Endothelial cell of umbilical vein (primary cell): ENCODE measurements at regions not wholly inside any gene's neighbourhood (a gene's known extent, or its start where the extent isn't known, plus 50 kb on each side); places are given as distances from the start of the nearest gene placed in this dataset.

ENCODE experiments used
- BruUV-seq: library from RNA; stranded (reverse); fragments of 400-500 nt; replicated peaks from 2 replicates; lab custom pipeline; 2021; lab: Mats Ljungman, UMichigan
- CTCF ChIA-PET: fragments of 300-600, 350-600 bp; sonication (Branson Sonifier 250); formaldehyde crosslinking; loops from one replicate; lab custom pipeline; 2021; ENCODE audit warnings: antibody characterized with exemption, inconsistent platforms; lab: Charles Lee
- POLR2A ChIA-PET: fragments of 300-600, 350-600 bp; sonication (Branson Sonifier 250); formaldehyde crosslinking; loops from one replicate; lab custom pipeline; 2021; ENCODE audit warnings: antibody characterized with exemption, inconsistent platforms; lab: Charles Lee
- DNase-seq: peaks from one replicate; pipeline ENCODE4 v3.0.0-alpha.2; 2011; ENCODE audit warnings: low read depth, low spot score
- FAIRE-seq: peaks from 2 replicates; lab custom pipeline; 2011; peaks lifted over from hg19 to GRCh38; lab: Jason Lieb, UNC
- H2AFZ ChIP-seq: 2 replicates; pipeline ENCODE4 v1.6.0; 2012; ENCODE audit warnings: low read depth, low read length, control low read depth, inconsistent platforms
- H3K27ac ChIP-seq: 2 replicates; pipeline ENCODE4 v1.5.1; 2011; ENCODE audit warnings: low read depth, mild to moderate bottlenecking, control low read depth, low read length, moderate library complexity; ENCODE audit not compliant: insufficient read depth
- H3K27me3 ChIP-seq, 2 experiments: 2 replicates each; pipeline versions ENCODE4 v1.6.0 to v1.6.1; 2011; ENCODE audit warnings: low read length in 2 of 2, mixed read lengths in 1 of 2; ENCODE audit not compliant: control insufficient read depth in 2 of 2, insufficient read depth in 2 of 2
- H3K36me3 ChIP-seq, 2 experiments: 2 replicates in 1 of 2; 3 replicates in 1 of 2; pipeline ENCODE4 v1.5.1; 2011; ENCODE audit warnings: low read length in 2 of 2, mild to moderate bottlenecking in 1 of 2, moderate library complexity in 1 of 2; ENCODE audit not compliant: control insufficient read depth in 2 of 2, insufficient read depth in 2 of 2; ENCODE audit errors: extremely low read depth in 1 of 2
- H3K4me1 ChIP-seq: 3 replicates; pipeline ENCODE4 v1.5.1; 2011; ENCODE audit warnings: mild to moderate bottlenecking, low read length; ENCODE audit not compliant: control insufficient read depth, insufficient read depth; ENCODE audit errors: extremely low read depth
- H3K4me2 ChIP-seq: 2 replicates; pipeline ENCODE4 v1.6.1; 2011; ENCODE audit warnings: low read length, control low read depth, mixed read lengths; ENCODE audit not compliant: insufficient read depth
- H3K4me3 ChIP-seq, 3 experiments: fragments of 200-600 bp in 1 of 3; sonication (generic), shearing (Covaris generic) in 1 of 3; replicated peaks in 1 of 3; 2 replicates each; pipeline ENCODE4 v1.5.1; 2011 to 2016; ENCODE audit warnings: control low read depth in 3 of 3, low read length in 3 of 3, mild to moderate bottlenecking in 2 of 3, inconsistent platforms in 1 of 3, low read depth in 1 of 3, moderate library complexity in 1 of 3; ENCODE audit not compliant: insufficient read depth in 1 of 3
- H3K79me2 ChIP-seq: 2 replicates; pipeline ENCODE4 v1.6.0; 2012; ENCODE audit warnings: low read length, inconsistent platforms; ENCODE audit not compliant: control insufficient read depth, insufficient read depth
- H3K9ac ChIP-seq: replicated peaks from 2 replicates; pipeline ENCODE3; 2011; ENCODE audit warnings: low read length, control low read depth; ENCODE audit not compliant: insufficient read depth; ENCODE audit errors: extremely low read depth
- H3K9me1 ChIP-seq: replicated peaks from 3 replicates; pipeline ENCODE4 v1.6.0; 2011; ENCODE audit warnings: mild to moderate bottlenecking, low read length; ENCODE audit not compliant: control insufficient read depth, insufficient read depth; ENCODE audit errors: extremely low read depth
- H3K9me3 ChIP-seq: replicated peaks from 2 replicates; pipeline ENCODE4 v1.5.1; 2012; ENCODE audit warnings: low read length, inconsistent platforms; ENCODE audit not compliant: control insufficient read depth, insufficient read depth
- H4K20me1 ChIP-seq: replicated peaks from 2 replicates; pipeline ENCODE3; 2011; ENCODE audit warnings: mild to moderate bottlenecking, low read length; ENCODE audit not compliant: control insufficient read depth, insufficient read depth; ENCODE audit errors: extremely low read depth
- EZH2 ChIP-seq: IDR thresholded peaks from 2 replicates; pipeline ENCODE4 v1.6.1; 2012; ENCODE audit warnings: borderline replicate concordance, low read depth, mild to moderate bottlenecking, moderate library complexity, low read length, inconsistent platforms; ENCODE audit not compliant: severe bottlenecking
- FOS ChIP-seq: IDR thresholded peaks from 2 replicates; pipeline ENCODE4 v1.6.1; 2011; ENCODE audit warnings: mild to moderate bottlenecking, low read length, moderate library complexity, borderline replicate concordance; ENCODE audit not compliant: insufficient read depth
- GATA2 ChIP-seq: IDR thresholded peaks from 2 replicates; pipeline ENCODE4 v1.7.0; 2011; ENCODE audit warnings: low read depth, mild to moderate bottlenecking, moderate library complexity, mixed read lengths, low read length; ENCODE audit not compliant: insufficient read length, insufficient read depth
- JUN ChIP-seq: IDR thresholded peaks from 2 replicates; pipeline ENCODE4 v1.6.1; 2011; ENCODE audit warnings: borderline replicate concordance, low read depth; ENCODE audit not compliant: insufficient read length, insufficient read depth
- MYC ChIP-seq: IDR thresholded peaks from one replicate; pipeline ENCODE4 v1.6.1; 2011; ENCODE audit warnings: mild to moderate bottlenecking, low read depth, low read length
- POLR2A ChIP-seq: IDR thresholded peaks from 2 replicates; pipeline ENCODE4 v1.6.1; 2012; ENCODE audit warnings: low read depth, mild to moderate bottlenecking, control low read depth, low read length
- POLR2AphosphoS5 ChIP-seq: IDR thresholded peaks from 2 replicates; pipeline ENCODE4 v1.6.1; 2012; ENCODE audit warnings: low read depth, mild to moderate bottlenecking, control low read depth, low read length, moderate library complexity; ENCODE audit not compliant: insufficient read depth
- dilution Hi-C: fragments of 300-500 bp; cut with MboI; formaldehyde crosslinking; loops from one replicate; pipeline ENCODE4 v1.15.0; 2019; ENCODE audit warnings: low sequenced_read_pairs; ENCODE audit not compliant: extremely low pct_ligation_motif_present
- intact Hi-C: fragments of 100-400 bp; cut with micrococcal nuclease; formaldehyde crosslinking; loops from one replicate; pipeline ENCODE4 v1.10.0; 2022
- TF ChIP-seq, protein P1 (sequence below), 2 donors: IDR thresholded peaks; 1 replicate in 1 of 2; 2 replicates in 1 of 2; pipeline ENCODE4 v1.5.1; 2011; ENCODE audit warnings: low read length in 2 of 2, mild to moderate bottlenecking in 2 of 2, moderate library complexity in 2 of 2, control low read depth in 1 of 2, inconsistent platforms in 1 of 2, low read depth in 1 of 2; ENCODE audit not compliant: insufficient read depth in 1 of 2; ENCODE audit errors: extremely low read depth in 1 of 2
- TF ChIP-seq, protein P2 (sequence below): IDR thresholded peaks from 2 replicates; pipeline ENCODE4 v1.6.1; 2011; ENCODE audit not compliant: insufficient read depth, insufficient read length

DNA sequence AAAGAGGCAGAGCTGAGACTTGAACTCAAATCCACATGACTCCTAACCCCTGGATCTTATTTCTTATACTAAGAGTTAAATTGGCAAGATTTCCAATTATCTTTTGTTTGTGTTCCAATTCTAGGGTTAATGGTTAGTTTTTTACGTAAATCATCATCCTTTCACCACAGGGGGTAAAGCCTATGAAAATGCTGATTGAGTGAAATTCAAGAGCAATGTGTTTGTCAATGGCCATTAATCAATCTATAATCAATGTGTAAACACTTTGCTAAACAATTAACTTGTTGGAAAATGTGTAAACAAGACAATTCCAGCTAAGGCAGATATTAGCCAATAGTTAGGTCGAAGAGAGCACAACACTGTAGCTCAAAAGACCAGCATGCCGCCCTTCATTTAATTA lies 376.5 kb upstream of the ACVR2A start:
- no peaks in the 10 kb centered on the region for H4K20me1 ChIP-seq
- no peaks in the 10 kb centered on the region for H3K9me1 ChIP-seq
- DNase-seq (no peak), FAIRE-seq (no peak)
- H3K36me3 ChIP-seq, result no peaks in the 10 kb centered on the region
- no TSS peak for BruUV-seq
- no peak overlapping the region for H3K9ac ChIP-seq
- H3K9me3 ChIP-seq, result no peaks in the 10 kb centered on the region
- CTCF ChIA-PET, result no interaction called here
- no peaks in the 10 kb centered on the region for H3K4me1 ChIP-seq
- no peaks in the 10 kb centered on the region for H3K27me3 ChIP-seq
- H2AFZ ChIP-seq, result no peak overlapping the region
- no peak for TF ChIP-seq JUN
- TF ChIP-seq, protein P1, sequence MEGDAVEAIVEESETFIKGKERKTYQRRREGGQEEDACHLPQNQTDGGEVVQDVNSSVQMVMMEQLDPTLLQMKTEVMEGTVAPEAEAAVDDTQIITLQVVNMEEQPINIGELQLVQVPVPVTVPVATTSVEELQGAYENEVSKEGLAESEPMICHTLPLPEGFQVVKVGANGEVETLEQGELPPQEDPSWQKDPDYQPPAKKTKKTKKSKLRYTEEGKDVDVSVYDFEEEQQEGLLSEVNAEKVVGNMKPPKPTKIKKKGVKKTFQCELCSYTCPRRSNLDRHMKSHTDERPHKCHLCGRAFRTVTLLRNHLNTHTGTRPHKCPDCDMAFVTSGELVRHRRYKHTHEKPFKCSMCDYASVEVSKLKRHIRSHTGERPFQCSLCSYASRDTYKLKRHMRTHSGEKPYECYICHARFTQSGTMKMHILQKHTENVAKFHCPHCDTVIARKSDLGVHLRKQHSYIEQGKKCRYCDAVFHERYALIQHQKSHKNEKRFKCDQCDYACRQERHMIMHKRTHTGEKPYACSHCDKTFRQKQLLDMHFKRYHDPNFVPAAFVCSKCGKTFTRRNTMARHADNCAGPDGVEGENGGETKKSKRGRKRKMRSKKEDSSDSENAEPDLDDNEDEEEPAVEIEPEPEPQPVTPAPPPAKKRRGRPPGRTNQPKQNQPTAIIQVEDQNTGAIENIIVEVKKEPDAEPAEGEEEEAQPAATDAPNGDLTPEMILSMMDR (IDR thresholded peaks at IDR 0.05; ENCODE audit: extremely low read depth in 1 of 2, insufficient read depth in 1 of 2, low read depth in 1 of 2, low read length in 2 of 2), result no peak
- TF ChIP-seq GATA2, result no peak
- TF ChIP-seq POLR2AphosphoS5, result no peak
- no peak for TF ChIP-seq MYC
- no peak for TF ChIP-seq EZH2
- no peak for TF ChIP-seq FOS
- TF ChIP-seq, protein P2, sequence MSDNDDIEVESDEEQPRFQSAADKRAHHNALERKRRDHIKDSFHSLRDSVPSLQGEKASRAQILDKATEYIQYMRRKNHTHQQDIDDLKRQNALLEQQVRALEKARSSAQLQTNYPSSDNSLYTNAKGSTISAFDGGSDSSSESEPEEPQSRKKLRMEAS, result no peak
- TF ChIP-seq POLR2A, result no peak
- dilution Hi-C loops, result no loop called here
- intact Hi-C loops, result no loop called here
- no peak overlapping the region for H3K4me2 ChIP-seq
- no peak overlapping the region for H3K27ac ChIP-seq
- H3K79me2 ChIP-seq, result no peaks in the 10 kb centered on the region
- POLR2A ChIA-PET, result no interaction called here
- H3K4me3 ChIP-seq, result no peak overlapping the region
